ENCODE measurements at regions not wholly inside any gene's neighbourhood (a gene's known extent, or its start where the extent isn't known, plus 50 kb on each side); places are given as distances from the start of the nearest gene placed in this dataset.
"Not testable (repeated sequence)": the region's sequence is repeated elsewhere in the genome, so short reads cannot be mapped to it uniquely, and the experiment has no call there.

- no peak for TF ChIP-seq CTCF (IDR thresholded peaks at IDR 0.05; ENCODE audit: poor library complexity, severe bottlenecking)
- H3K27ac ChIP-seq (ENCODE audit: poor library complexity, severe bottlenecking), result peak overlapping the region; percentile 98
These were observed 110.8 kb downstream of the HMHB1 start for GRCh38 chr5:143922718-143923117.

GRCh38 chr5:143923634-143924266 is 111.8 kb downstream of the HMHB1 start:
- no peak for DNase-seq (ENCODE audit: low spot score)
- H3K4me3 ChIP-seq (ENCODE audit: severe bottlenecking), result no peak overlapping the region
- peak overlapping the region; percentile 98 for H3K27ac ChIP-seq (ENCODE audit: poor library complexity, severe bottlenecking)
- no peaks in the 10 kb centered on the region for H3K36me3 ChIP-seq (ENCODE audit: low read depth)
- H3K9me3 ChIP-seq (ENCODE audit: severe bottlenecking), result no peaks in the 10 kb centered on the region
- H3K27me3 ChIP-seq (ENCODE audit: insufficient read depth, poor library complexity, severe bottlenecking), result no peaks in the 10 kb centered on the region
- no peak for TF ChIP-seq CTCF (IDR thresholded peaks at IDR 0.05; ENCODE audit: poor library complexity, severe bottlenecking)
- peak; percentile 71 for ATAC-seq (ENCODE audit: low read depth)
- peaks cover 44% of the 10 kb centered on the region for H3K4me1 ChIP-seq (ENCODE audit: insufficient read depth, poor library complexity, severe bottlenecking)

More at GRCh38 chr5:143922718-143923117, 110.8 kb downstream of the HMHB1 start:
- H3K9me3 ChIP-seq (ENCODE audit: severe bottlenecking), result no peaks in the 10 kb centered on the region
- DNase-seq (ENCODE audit: low spot score) (no peak), ATAC-seq (ENCODE audit: low read depth) (peak; percentile 70)
- no peaks in the 10 kb centered on the region for H3K27me3 ChIP-seq (ENCODE audit: insufficient read depth, poor library complexity, severe bottlenecking)
- H3K36me3 ChIP-seq (ENCODE audit: low read depth), result no peaks in the 10 kb centered on the region
- H3K4me1 ChIP-seq (ENCODE audit: insufficient read depth, poor library complexity, severe bottlenecking), result peaks cover 44% of the 10 kb centered on the region
- H3K4me3 ChIP-seq (ENCODE audit: severe bottlenecking), result no peak overlapping the region

GRCh38 chr5:143924311-143924978 is 112.5 kb downstream of the HMHB1 start:
- TF ChIP-seq CTCF (IDR thresholded peaks at IDR 0.05; ENCODE audit: poor library complexity, severe bottlenecking), result no peak
- no peaks in the 10 kb centered on the region for H3K9me3 ChIP-seq (ENCODE audit: severe bottlenecking)
- H3K27me3 ChIP-seq (ENCODE audit: insufficient read depth, poor library complexity, severe bottlenecking), result no peaks in the 10 kb centered on the region
- H3K27ac ChIP-seq (ENCODE audit: poor library complexity, severe bottlenecking), result peak overlapping the region; percentile 98
- H3K36me3 ChIP-seq (ENCODE audit: low read depth), result no peaks in the 10 kb centered on the region
- peaks cover 44% of the 10 kb centered on the region for H3K4me1 ChIP-seq (ENCODE audit: insufficient read depth, poor library complexity, severe bottlenecking)
- no peak for DNase-seq (ENCODE audit: low spot score)
- ATAC-seq (ENCODE audit: low read depth), result no peak
- H3K4me3 ChIP-seq (ENCODE audit: severe bottlenecking), result no peak overlapping the region

- ATAC-seq (ENCODE audit: low read depth); H3K27me3 ChIP-seq (ENCODE audit: insufficient read depth, poor library complexity, severe bottlenecking); DNase-seq (ENCODE audit: low spot score); H3K4me3 ChIP-seq (ENCODE audit: severe bottlenecking); H3K36me3 ChIP-seq (ENCODE audit: low read depth); H3K9me3 ChIP-seq (ENCODE audit: severe bottlenecking): not testable (repeated sequence)
- peak overlapping the region; percentile 98 for H3K27ac ChIP-seq (ENCODE audit: poor library complexity, severe bottlenecking)
- peaks cover 44% of the 10 kb centered on the region for H3K4me1 ChIP-seq (ENCODE audit: insufficient read depth, poor library complexity, severe bottlenecking)
These were observed 113.0 kb downstream of the HMHB1 start for GRCh38 chr5:143924979-143925325.

- H3K36me3 ChIP-seq (ENCODE audit: low read depth), result no peaks in the 10 kb centered on the region
- no peak overlapping the region for H3K27ac ChIP-seq (ENCODE audit: poor library complexity, severe bottlenecking)
- ATAC-seq (ENCODE audit: low read depth), result no peak
- peaks cover 4% of the 10 kb centered on the region for H3K9me3 ChIP-seq (ENCODE audit: severe bottlenecking)
- no peaks in the 10 kb centered on the region for H3K27me3 ChIP-seq (ENCODE audit: insufficient read depth, poor library complexity, severe bottlenecking)
- DNase-seq (ENCODE audit: low spot score), result no peak
- H3K4me3 ChIP-seq (ENCODE audit: severe bottlenecking), result no peak overlapping the region
- H3K4me1 ChIP-seq (ENCODE audit: insufficient read depth, poor library complexity, severe bottlenecking), result peaks cover 19% of the 10 kb centered on the region
- TF ChIP-seq CTCF (IDR thresholded peaks at IDR 0.05; ENCODE audit: poor library complexity, severe bottlenecking), result no peak
These were observed 117.5 kb downstream of the HMHB1 start for GRCh38 chr5:143929486-143929885.
